NCI-H146 treated with DMSO at 0.1 percent for 48 hours (cell line): ENCODE measurements at regions not wholly inside any gene's neighbourhood (a gene's known extent, or its start where the extent isn't known, plus 50 kb on each side); places are given as distances from the start of the nearest gene placed in this dataset.

ENCODE experiments used
- DNase-seq: peaks from one replicate; lab custom pipeline; 2025; ENCODE audit not compliant: unreplicated experiment; lab: John Stamatoyannopoulos, UW

GRCh38 chr7:108947526-108947925 lies 377.9 kb downstream of the DNAJB9 start:
- DNase-seq, result no peak

- no peak for DNase-seq
These were observed 402.3 kb downstream of the DNAJB9 start for GRCh38 chr7:108972004-108972403.

- DNase-seq, result no peak
These were observed 403.4 kb downstream of the DNAJB9 start for GRCh38 chr7:108973075-108973474.

- DNase-seq, result no peak
These were observed 405.0 kb downstream of the DNAJB9 start for GRCh38 chr7:108974641-108975040.

GRCh38 chr7:108985037-108985436 lies 415.4 kb downstream of the DNAJB9 start:
- no peak for DNase-seq

GRCh38 chr7:108989319-108989718 lies 419.6 kb downstream of the DNAJB9 start:
- DNase-seq, result no peak

- no peak for DNase-seq
These were observed 427.8 kb downstream of the DNAJB9 start for GRCh38 chr7:108997480-108997879.

- DNase-seq, result no peak
These were observed 434.1 kb downstream of the DNAJB9 start for GRCh38 chr7:109003742-109004141.

GRCh38 chr7:109009636-109010035 lies 440.0 kb downstream of the DNAJB9 start:
- no peak for DNase-seq

GRCh38 chr7:109020251-109020650 lies 450.6 kb downstream of the DNAJB9 start:
- DNase-seq, result no peak

- DNase-seq, result no peak
These were observed 451.7 kb downstream of the DNAJB9 start for GRCh38 chr7:109021390-109021789.

GRCh38 chr7:109029866-109030265 lies 460.2 kb downstream of the DNAJB9 start:
- no peak for DNase-seq

- DNase-seq, result no peak
These were observed 475.0 kb downstream of the DNAJB9 start for GRCh38 chr7:109044691-109045090.

- no peak for DNase-seq
These were observed 479.7 kb downstream of the DNAJB9 start for GRCh38 chr7:109049366-109049765.

GRCh38 chr7:109059089-109059488 lies 489.4 kb downstream of the DNAJB9 start:
- no peak for DNase-seq

- no peak for DNase-seq
These were observed 493.1 kb downstream of the DNAJB9 start for GRCh38 chr7:109062798-109063197.

- DNase-seq, result no peak
These were observed 503.9 kb downstream of the DNAJB9 start for GRCh38 chr7:109073543-109073942.

GRCh38 chr7:109076396-109076972 lies 506.8 kb downstream of the DNAJB9 start:
- no peak for DNase-seq

GRCh38 chr7:109091042-109091441 lies 521.4 kb downstream of the DNAJB9 start:
- no peak for DNase-seq

- DNase-seq, result no peak
These were observed 522.6 kb downstream of the DNAJB9 start for GRCh38 chr7:109092268-109092667.

GRCh38 chr7:109101332-109101731 lies 531.7 kb downstream of the DNAJB9 start:
- no peak for DNase-seq

GRCh38 chr7:109109558-109109957 lies 539.9 kb downstream of the DNAJB9 start:
- DNase-seq, result no peak

- DNase-seq, result no peak
These were observed 541.4 kb downstream of the DNAJB9 start for GRCh38 chr7:109111086-109111485.
